ENCODE measurements at regions not wholly inside any gene's neighbourhood (a gene's known extent, or its start where the extent isn't known, plus 50 kb on each side); places are given as distances from the start of the nearest gene placed in this dataset.
"Not testable (repeated sequence)": the region's sequence is repeated elsewhere in the genome, so short reads cannot be mapped to it uniquely, and the experiment has no call there.

GRCh38 chr15:53130943-53131342, 340.8 kb upstream of the ONECUT1 start:
- Histone ChIP-seq H3K27ac (no peak overlapping the region), H3K27me3 (ENCODE audit: insufficient read depth, low read depth, severe bottlenecking) (no peaks in the 10 kb centered on the region), H3K4me3 (ENCODE audit: low read depth, low read length) (no peak overlapping the region), H3K36me3 (no peaks in the 10 kb centered on the region), H3K9me3 (ENCODE audit: severe bottlenecking) (no peaks in the 10 kb centered on the region)
- no peak for DNase-seq
- TF ChIP-seq CTCF (IDR thresholded peaks at IDR 0.05; ENCODE audit: low read depth, low read length), result no peak

GRCh38 chr15:53129121-53129904, 339.2 kb upstream of the ONECUT1 start:
- DNase-seq, result peak; percentile 15
- H3K27ac ChIP-seq, result peak overlapping the region; percentile 30; the same call in 1 of the 2 replicates
- no peaks in the 10 kb centered on the region for H3K36me3 ChIP-seq
- H3K4me3 ChIP-seq (ENCODE audit: low read depth, low read length), result no peak overlapping the region
- no peak for TF ChIP-seq CTCF (IDR thresholded peaks at IDR 0.05; ENCODE audit: low read depth, low read length)
- no peaks in the 10 kb centered on the region for H3K27me3 ChIP-seq (ENCODE audit: insufficient read depth, low read depth, severe bottlenecking)
- no peaks in the 10 kb centered on the region for H3K9me3 ChIP-seq (ENCODE audit: severe bottlenecking)

GRCh38 chr15:53128652-53129051, 338.5 kb upstream of the ONECUT1 start:
- no peaks in the 10 kb centered on the region for H3K9me3 ChIP-seq (ENCODE audit: severe bottlenecking)
- H3K27ac ChIP-seq, result no peak overlapping the region
- no peak for TF ChIP-seq CTCF (IDR thresholded peaks at IDR 0.05; ENCODE audit: low read depth, low read length)
- no peak for DNase-seq
- H3K36me3 ChIP-seq, result no peaks in the 10 kb centered on the region
- H3K4me3 ChIP-seq (ENCODE audit: low read depth, low read length), result no peak overlapping the region
- H3K27me3 ChIP-seq (ENCODE audit: insufficient read depth, low read depth, severe bottlenecking), result no peaks in the 10 kb centered on the region

GRCh38 chr15:53126144-53126543, 336.0 kb upstream of the ONECUT1 start:
- H3K27ac ChIP-seq, result no peak overlapping the region
- H3K27me3 ChIP-seq (ENCODE audit: insufficient read depth, low read depth, severe bottlenecking), result no peaks in the 10 kb centered on the region
- H3K36me3 ChIP-seq, result no peaks in the 10 kb centered on the region
- no peak overlapping the region for H3K4me3 ChIP-seq (ENCODE audit: low read depth, low read length)
- no peak for TF ChIP-seq CTCF (IDR thresholded peaks at IDR 0.05; ENCODE audit: low read depth, low read length)
- no peaks in the 10 kb centered on the region for H3K9me3 ChIP-seq (ENCODE audit: severe bottlenecking)
- no peak for DNase-seq

- no peaks in the 10 kb centered on the region for H3K27me3 ChIP-seq (ENCODE audit: insufficient read depth, low read depth, severe bottlenecking)
- no peak for DNase-seq
- no peaks in the 10 kb centered on the region for H3K9me3 ChIP-seq (ENCODE audit: severe bottlenecking)
- H3K27ac ChIP-seq, result no peak overlapping the region
- H3K36me3 ChIP-seq, result no peaks in the 10 kb centered on the region
- H3K4me3 ChIP-seq (ENCODE audit: low read depth, low read length), result no peak overlapping the region
- no peak for TF ChIP-seq CTCF (IDR thresholded peaks at IDR 0.05; ENCODE audit: low read depth, low read length)
Measured at GRCh38 chr15:53122818-53123217, 332.7 kb upstream of the ONECUT1 start.

DNA sequence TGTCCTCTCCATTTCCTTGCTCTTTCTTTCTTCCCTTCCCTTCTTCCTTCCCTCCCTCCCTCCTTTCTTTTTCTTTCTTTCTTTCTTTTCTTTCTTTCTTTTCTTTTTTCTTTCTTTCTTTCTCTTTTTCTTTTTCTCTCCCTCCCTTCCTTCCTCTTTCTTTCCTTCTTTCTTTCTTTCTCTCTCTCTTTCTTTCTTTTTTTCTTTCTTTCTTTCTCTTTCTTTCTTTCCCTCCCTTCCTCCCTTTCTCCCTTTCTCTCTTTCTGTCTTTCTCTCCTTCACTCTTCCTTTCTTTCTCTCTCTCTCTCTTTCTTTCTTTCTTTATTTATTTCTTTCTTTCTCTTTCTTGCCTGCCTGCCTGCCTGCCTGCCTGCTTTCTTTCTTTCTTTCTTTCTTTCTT, 326.8 kb upstream of the ONECUT1 start:
- not testable (repeated sequence) for H3K36me3 ChIP-seq; H3K9me3 ChIP-seq (ENCODE audit: severe bottlenecking); H3K4me3 ChIP-seq (ENCODE audit: low read depth, low read length); H3K27me3 ChIP-seq (ENCODE audit: insufficient read depth, low read depth, severe bottlenecking); H3K27ac ChIP-seq; DNase-seq

Data from WERI-Rb-1 (cell line).